ENCODE measurements at regions not wholly inside any gene's neighbourhood (a gene's known extent, or its start where the extent isn't known, plus 50 kb on each side); places are given as distances from the start of the nearest gene placed in this dataset.
"Not testable (repeated sequence)": the region's sequence is repeated elsewhere in the genome, so short reads cannot be mapped to it uniquely, and the experiment has no call there.

DNA sequence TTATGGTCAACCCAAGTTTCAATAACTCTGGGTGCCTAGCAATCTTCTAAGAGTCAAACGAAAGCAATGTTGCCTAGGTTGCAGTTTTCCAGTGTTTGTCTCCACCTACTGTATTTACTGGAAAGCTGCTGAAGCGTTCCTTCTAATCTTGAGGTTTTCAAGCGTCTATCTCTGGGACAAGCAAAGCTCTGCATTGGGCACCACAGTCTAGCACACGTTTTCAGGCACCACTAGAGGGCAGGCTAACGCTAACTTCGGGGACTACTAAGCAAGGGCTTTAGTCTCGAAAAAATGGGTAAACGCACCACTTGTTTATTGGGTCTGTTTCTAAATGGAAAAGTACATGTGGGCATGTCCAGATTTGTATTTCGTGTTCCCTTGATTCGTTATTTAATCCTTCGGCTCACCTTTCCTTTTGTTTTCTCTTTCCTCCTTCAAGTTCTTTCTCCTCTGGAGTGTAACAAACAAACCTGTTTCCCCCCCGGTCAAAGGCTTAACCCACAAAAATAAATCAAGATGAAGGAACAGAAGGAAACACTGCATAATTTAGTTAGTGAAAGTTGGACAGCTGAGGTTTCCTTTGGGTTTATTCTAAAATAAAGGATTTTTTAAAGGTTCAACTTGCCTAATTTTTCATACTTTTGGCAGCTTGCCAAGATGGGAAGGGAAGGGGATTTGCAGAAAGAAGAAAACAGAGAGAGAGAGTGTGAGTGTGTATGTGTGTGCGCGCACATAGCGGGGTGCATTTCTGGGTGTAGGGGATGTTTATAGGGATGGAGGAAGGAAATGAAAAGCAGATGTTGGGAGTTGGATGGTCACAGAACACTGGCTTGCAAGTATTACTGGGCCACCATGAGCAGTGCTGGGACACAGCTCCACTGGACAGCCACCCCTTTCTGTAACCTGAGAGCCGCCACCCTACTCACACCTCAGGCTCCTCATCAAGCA lies 348.3 kb downstream of the GOLGA6L6 start:
- not testable (repeated sequence) for TF ChIP-seq SUZ12 (IDR thresholded peaks at IDR 0.05); BHLHE40 (IDR thresholded peaks at IDR 0.05; ENCODE audit: borderline replicate concordance)

Data from HEK293T (cell line).